ENCODE measurements at regions not wholly inside any gene's neighbourhood (a gene's known extent, or its start where the extent isn't known, plus 50 kb on each side); places are given as distances from the start of the nearest gene placed in this dataset.

GRCh38 chr2:185891403-185891802, 152.8 kb downstream of the FSIP2 start:
- no TSS peak for BruUV-seq (replicated peaks)
- Histone ChIP-seq H3K9me3 (ENCODE audit: control insufficient read depth, insufficient read depth, low read depth, low read length) (no peaks in the 10 kb centered on the region), H3K4me3 (ENCODE audit: low read depth in 2 of 2, low read length in 2 of 2) (no peak overlapping the region), H3K36me3 (ENCODE audit: control insufficient read depth, insufficient read depth, low read length) (no peaks in the 10 kb centered on the region), H3K4me1 (ENCODE audit: control insufficient read depth, insufficient read depth, low read length) (no peaks in the 10 kb centered on the region), H3K27me3 (ENCODE audit: control insufficient read depth, insufficient read depth, low read length) (no peaks in the 10 kb centered on the region), H3K27ac (ENCODE audit: low read length) (no peak overlapping the region)
- in situ Hi-C loops (cut with HindIII; ENCODE audit: low pct_unique_long_range_greater_than_20kb, low sequenced_read_pairs), result no loop called here
- ChIA-PET CTCF (no interaction called here), POLR2A (no interaction called here)
- TF ChIP-seq SIN3A (IDR thresholded peaks at IDR 0.05; ENCODE audit: borderline replicate concordance, insufficient read depth, low read depth, low read length), result no peak
- TF ChIP-seq REST (IDR thresholded peaks at IDR 0.05; ENCODE audit: insufficient read depth in 1 of 2, low read depth in 2 of 2, low read length in 1 of 2), result no peak
- no peak for TF ChIP-seq TCF7L2 (IDR thresholded peaks at IDR 0.05; ENCODE audit: low read depth, low read length)
- no peak for TF ChIP-seq CTCF (IDR thresholded peaks at IDR 0.05)
- TF ChIP-seq POLR2AphosphoS5 (IDR thresholded peaks at IDR 0.05; ENCODE audit: low read depth, low read length), result no peak
- ATAC-seq (no peak), DNase-seq (ENCODE audit: low read depth, low spot score) (no peak)
- intact Hi-C loops (cut with micrococcal nuclease; ENCODE audit: unreplicated experiment), result no loop called here

- H3K27ac ChIP-seq (ENCODE audit: low read length), result no peak overlapping the region
- ChIA-PET CTCF (no interaction called here), POLR2A (no interaction called here)
- intact Hi-C loops (cut with micrococcal nuclease; ENCODE audit: unreplicated experiment) (no loop called here), in situ Hi-C loops (cut with HindIII; ENCODE audit: low pct_unique_long_range_greater_than_20kb, low sequenced_read_pairs) (no loop called here)
- no peaks in the 10 kb centered on the region for H3K36me3 ChIP-seq (ENCODE audit: control insufficient read depth, insufficient read depth, low read length)
- DNase-seq (ENCODE audit: low read depth, low spot score) (no peak), ATAC-seq (no peak)
- BruUV-seq (replicated peaks), result no TSS peak
- no peaks in the 10 kb centered on the region for H3K9me3 ChIP-seq (ENCODE audit: control insufficient read depth, insufficient read depth, low read depth, low read length)
- no peak overlapping the region for H3K4me3 ChIP-seq (ENCODE audit: low read depth in 2 of 2, low read length in 2 of 2)
- no peaks in the 10 kb centered on the region for H3K27me3 ChIP-seq (ENCODE audit: control insufficient read depth, insufficient read depth, low read length)
- no peaks in the 10 kb centered on the region for H3K4me1 ChIP-seq (ENCODE audit: control insufficient read depth, insufficient read depth, low read length)
- no peak for TF ChIP-seq POLR2AphosphoS5 (IDR thresholded peaks at IDR 0.05; ENCODE audit: low read depth, low read length)
- no peak for TF ChIP-seq TCF7L2 (IDR thresholded peaks at IDR 0.05; ENCODE audit: low read depth, low read length)
- no peak for TF ChIP-seq SIN3A (IDR thresholded peaks at IDR 0.05; ENCODE audit: borderline replicate concordance, insufficient read depth, low read depth, low read length)
- TF ChIP-seq REST (IDR thresholded peaks at IDR 0.05; ENCODE audit: insufficient read depth in 1 of 2, low read depth in 2 of 2, low read length in 1 of 2), result no peak
- TF ChIP-seq CTCF (IDR thresholded peaks at IDR 0.05), result no peak
Measured at GRCh38 chr2:185891804-185892411, 153.3 kb downstream of the FSIP2 start.

Data from Panc1 (cell line).